ENCODE measurements at regions not wholly inside any gene's neighbourhood (a gene's known extent, or its start where the extent isn't known, plus 50 kb on each side); places are given as distances from the start of the nearest gene placed in this dataset.
A peak's percentile ranks its signal among the peaks of the same experiment; 100 is the strongest.

- intact Hi-C loops (cut with micrococcal nuclease; ENCODE audit: unreplicated experiment) = no loop called here
- Histone ChIP-seq H2AFZ (ENCODE audit: low read length) (no peak overlapping the region), H3K4me1 (ENCODE audit: insufficient read depth, low read length) (peaks cover 53% of the 10 kb centered on the region), H3K4me3 (replicated peaks in 1 of 3; ENCODE audit: insufficient read depth in 1 of 3, low read depth in 2 of 3, low read length in 3 of 3) (peak overlapping the region in 1 of 3 experiments; percentile 6; a peak in 1 of 6 replicates), H3K9ac (ENCODE audit: insufficient read depth, low read depth, low read length) (no peak overlapping the region), H3K9me3 (ENCODE audit: low read length) (no peaks in the 10 kb centered on the region; the same call in 1 of the 2 replicates), H4K20me1 (ENCODE audit: insufficient read depth, low read length) (no peaks in the 10 kb centered on the region), H3K79me2 (ENCODE audit: insufficient read depth, low read length) (no peaks in the 10 kb centered on the region), H3K27ac (ENCODE audit: extremely low read length, insufficient read depth, low read length) (no peak overlapping the region), H3K27me3 (ENCODE audit: control insufficient read depth in 1 of 2, insufficient read depth in 2 of 2, low read length in 2 of 2) (no peaks in the 10 kb centered on the region; a peak in 1 of 5 replicates), H3K36me3 (replicated peaks in 1 of 2; ENCODE audit: control insufficient read depth in 1 of 2, insufficient read depth in 2 of 2, low read length in 2 of 2) (no peaks in the 10 kb centered on the region), H3K4me2 (ENCODE audit: low read depth, low read length) (peak overlapping the region; percentile 50; the same call in 1 of the 2 replicates)
- POLR2A ChIA-PET = no interaction called here
- BruUV-seq (replicated peaks) = no TSS peak
- FAIRE-seq = no peak
- TF ChIP-seq ZNF496 (CRISPR knock-in tag; IDR thresholded peaks at IDR 0.05; ENCODE audit: insufficient replicate concordance) (no peak), ZNF263 (CRISPR knock-in tag; IDR thresholded peaks at IDR 0.05) (peak; percentile 83), ZNF326 (CRISPR knock-in tag; IDR thresholded peaks at IDR 0.05; ENCODE audit: borderline replicate concordance) (no peak), ZFP91 (CRISPR knock-in tag; IDR thresholded peaks at IDR 0.05; ENCODE audit: borderline replicate concordance) (peak; percentile 13; the same call in 1 of the 2 replicates), ZNF687 (CRISPR knock-in tag; IDR thresholded peaks at IDR 0.05) (peak; percentile 26; the same call in 1 of the 2 replicates)
- CTCF ChIA-PET (ENCODE audit: low intra/inter-chr PET ratio, low total read pairs) = no interaction called here
- no peak for DNase-seq (ENCODE audit: low spot score)
- in situ Hi-C loops (cut with HindIII; ENCODE audit: extremely low pct_ligation_motif_present, low pct_unique_long_range_greater_than_20kb) = no loop called here
- peak; percentile 36 for ATAC-seq
- WGBS (ENCODE audit: low lambda C conversion rate) = 37% methylated on average over 3 of the region's 3 CpGs
Observed at GRCh38 chr4:38236503-38236902, 276.3 kb downstream of the PTTG2 start.
